Activated naive CD8-positive, alpha-beta T cell (primary cell): ENCODE measurements at regions not wholly inside any gene's neighbourhood (a gene's known extent, or its start where the extent isn't known, plus 50 kb on each side); places are given as distances from the start of the nearest gene placed in this dataset.

Experiments used
- H3K27ac Mint-ChIP-seq: one replicate; pipeline ENCODE4 v1.8.0; 2021; ENCODE audit warnings: mixed read lengths
- H3K27me3 Mint-ChIP-seq: one replicate; pipeline ENCODE4 v1.8.0; 2021; ENCODE audit warnings: mixed read lengths
- H3K36me3 Mint-ChIP-seq: one replicate; pipeline ENCODE4 v1.8.0; 2021; ENCODE audit warnings: mixed read lengths
- H3K4me1 Mint-ChIP-seq: one replicate; pipeline ENCODE4 v1.8.0; 2021; ENCODE audit warnings: low read depth, mixed read lengths
- H3K4me3 Mint-ChIP-seq: one replicate; pipeline ENCODE4 v1.8.0; 2021; ENCODE audit warnings: mild to moderate bottlenecking, mixed read lengths
- H3K9me3 Mint-ChIP-seq: one replicate; pipeline ENCODE4 v1.8.0; 2021; ENCODE audit warnings: low read depth, mixed read lengths

DNA sequence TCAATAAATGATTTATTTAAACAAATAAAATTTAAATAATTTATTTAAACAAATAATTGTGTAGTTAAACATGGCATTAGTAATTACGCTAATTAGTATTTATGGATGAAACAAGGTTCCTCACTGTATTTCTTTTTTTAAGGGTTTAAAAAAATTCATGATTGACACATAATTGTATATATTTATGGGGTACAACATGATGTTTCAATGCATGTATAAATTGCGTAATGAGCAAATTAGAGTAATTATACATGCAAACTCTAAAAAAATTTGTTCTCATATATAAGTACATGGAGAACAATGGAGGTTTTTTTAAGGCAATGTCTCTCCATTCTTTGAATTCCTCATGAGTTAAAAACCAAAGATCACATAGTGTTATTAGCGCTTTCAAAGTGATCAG lies 115.7 kb upstream of the KLF3 start:
- Mint-ChIP-seq H3K27ac (no peak overlapping the region), H3K36me3 (no peaks in the 10 kb centered on the region), H3K27me3 (no peaks in the 10 kb centered on the region), H3K9me3 (no peaks in the 10 kb centered on the region), H3K4me1 (no peaks in the 10 kb centered on the region), H3K4me3 (no peak overlapping the region)

DNA sequence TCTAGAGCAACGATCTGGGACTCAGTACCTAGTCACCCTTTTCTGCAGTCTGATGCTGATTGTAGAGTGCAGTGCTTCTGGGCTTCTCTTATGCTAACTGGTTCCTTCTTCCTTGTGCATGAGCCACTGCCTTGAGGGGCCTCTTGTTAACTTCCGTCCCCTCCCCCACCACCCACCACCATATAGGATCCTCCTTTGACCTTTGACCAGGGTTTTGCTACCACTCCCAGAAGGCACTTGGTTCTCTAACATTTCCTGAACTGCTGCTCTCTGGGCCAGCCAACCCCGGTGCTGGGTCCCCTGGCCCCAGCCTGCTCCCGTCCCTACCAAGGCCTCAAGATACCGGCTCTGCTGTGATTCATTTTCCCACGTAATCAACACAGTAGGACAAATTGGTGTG lies 104.6 kb upstream of the KLF3 start:
- H3K27ac Mint-ChIP-seq = no peak overlapping the region
- peaks cover 7% of the 10 kb centered on the region for H3K36me3 Mint-ChIP-seq
- H3K27me3 Mint-ChIP-seq = peaks cover 2% of the 10 kb centered on the region
- H3K4me3 Mint-ChIP-seq = no peak overlapping the region
- peaks cover 12% of the 10 kb centered on the region for H3K4me1 Mint-ChIP-seq
- H3K9me3 Mint-ChIP-seq = peaks cover 7% of the 10 kb centered on the region

DNA sequence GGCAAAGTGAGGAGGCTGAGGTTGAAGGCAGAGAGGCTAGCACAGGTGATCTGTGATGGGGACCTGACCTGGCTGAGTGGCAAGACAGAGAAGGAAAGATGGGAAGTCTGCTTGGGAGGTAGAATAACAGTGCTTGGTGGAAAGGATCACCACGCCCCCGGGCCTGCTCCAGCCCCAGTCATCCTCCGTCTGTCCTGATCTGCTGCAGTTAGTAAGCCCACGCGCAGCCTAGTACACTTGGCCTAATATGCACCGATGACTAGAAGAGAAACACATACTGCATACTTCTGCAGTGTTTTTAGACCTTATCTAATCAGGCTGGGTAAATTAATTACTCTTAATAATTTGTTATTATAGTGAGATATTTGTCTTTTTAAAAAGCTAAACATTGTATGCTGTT lies 103.7 kb upstream of the KLF3 start:
- Mint-ChIP-seq H3K27ac (no peak overlapping the region), H3K9me3 (peaks cover 5% of the 10 kb centered on the region), H3K4me3 (no peak overlapping the region), H3K27me3 (peaks cover 2% of the 10 kb centered on the region), H3K4me1 (peaks cover 12% of the 10 kb centered on the region), H3K36me3 (peaks cover 7% of the 10 kb centered on the region)

DNA sequence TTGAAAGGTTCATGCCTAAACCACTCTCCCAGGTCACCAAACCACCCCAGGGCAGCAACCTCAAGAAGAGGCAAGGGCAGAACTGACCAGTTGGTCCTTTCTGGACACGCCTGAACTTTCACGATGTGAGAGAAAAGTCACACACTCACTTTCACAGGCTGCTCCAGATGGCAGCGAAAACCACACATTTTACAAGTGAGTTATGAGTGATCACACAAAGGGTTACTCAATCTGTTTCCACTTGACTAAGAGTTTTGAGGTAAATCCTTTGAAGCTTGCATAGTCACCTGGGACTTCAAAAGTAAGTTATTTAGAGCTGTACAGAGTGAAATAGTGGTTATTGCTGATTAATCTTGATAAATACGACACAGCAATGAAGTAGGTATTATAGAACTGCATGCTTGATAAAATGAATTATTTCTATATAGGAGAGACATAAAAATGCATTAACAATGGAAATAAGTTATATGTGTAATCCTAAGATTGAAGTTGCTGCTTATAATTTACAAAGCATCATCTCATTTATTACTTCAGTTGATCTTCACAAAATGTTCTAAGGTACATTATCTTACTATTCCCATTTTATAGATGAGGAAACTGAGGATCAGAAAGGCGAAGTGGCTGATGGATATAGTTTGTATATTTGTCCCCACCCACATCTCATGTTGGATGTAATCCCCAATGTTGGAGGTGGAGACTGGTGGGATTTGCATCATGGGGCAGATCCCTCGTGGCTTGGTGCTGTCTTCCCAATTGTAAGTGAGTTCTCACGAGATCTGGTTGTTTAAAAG lies 103.0 kb upstream of the KLF3 start:
- Mint-ChIP-seq H3K36me3 (peaks cover 4% of the 10 kb centered on the region), H3K4me1 (peaks cover 12% of the 10 kb centered on the region), H3K4me3 (no peak overlapping the region), H3K27ac (no peak overlapping the region), H3K9me3 (no peaks in the 10 kb centered on the region), H3K27me3 (peaks cover 2% of the 10 kb centered on the region)

DNA sequence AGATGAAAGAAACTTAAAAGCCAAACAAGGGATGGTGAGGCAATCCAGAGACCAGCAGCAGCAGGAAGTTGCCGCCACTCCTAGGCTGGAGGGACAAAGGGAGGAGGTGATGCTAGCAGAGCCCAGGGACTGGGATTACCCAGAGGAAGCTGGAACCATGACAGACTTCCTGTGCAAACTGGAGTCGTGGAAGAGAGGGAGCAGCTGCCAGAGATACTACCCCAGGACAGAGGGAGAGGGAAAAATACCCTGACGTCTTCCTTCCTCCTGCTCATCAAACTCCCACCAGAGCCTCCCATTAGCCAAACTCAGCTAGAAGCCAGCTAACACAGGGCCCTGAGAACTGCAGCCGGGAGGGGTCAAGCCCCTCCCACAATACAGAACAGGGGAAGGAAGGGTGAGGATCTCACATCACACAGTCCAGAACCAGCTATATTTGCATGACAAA lies 101.2 kb upstream of the KLF3 start:
- no peak overlapping the region for H3K4me3 Mint-ChIP-seq
- peaks cover 14% of the 10 kb centered on the region for H3K4me1 Mint-ChIP-seq
- H3K27ac Mint-ChIP-seq = no peak overlapping the region
- H3K9me3 Mint-ChIP-seq = no peaks in the 10 kb centered on the region
- H3K36me3 Mint-ChIP-seq = peaks cover 2% of the 10 kb centered on the region
- H3K27me3 Mint-ChIP-seq = no peaks in the 10 kb centered on the region

DNA sequence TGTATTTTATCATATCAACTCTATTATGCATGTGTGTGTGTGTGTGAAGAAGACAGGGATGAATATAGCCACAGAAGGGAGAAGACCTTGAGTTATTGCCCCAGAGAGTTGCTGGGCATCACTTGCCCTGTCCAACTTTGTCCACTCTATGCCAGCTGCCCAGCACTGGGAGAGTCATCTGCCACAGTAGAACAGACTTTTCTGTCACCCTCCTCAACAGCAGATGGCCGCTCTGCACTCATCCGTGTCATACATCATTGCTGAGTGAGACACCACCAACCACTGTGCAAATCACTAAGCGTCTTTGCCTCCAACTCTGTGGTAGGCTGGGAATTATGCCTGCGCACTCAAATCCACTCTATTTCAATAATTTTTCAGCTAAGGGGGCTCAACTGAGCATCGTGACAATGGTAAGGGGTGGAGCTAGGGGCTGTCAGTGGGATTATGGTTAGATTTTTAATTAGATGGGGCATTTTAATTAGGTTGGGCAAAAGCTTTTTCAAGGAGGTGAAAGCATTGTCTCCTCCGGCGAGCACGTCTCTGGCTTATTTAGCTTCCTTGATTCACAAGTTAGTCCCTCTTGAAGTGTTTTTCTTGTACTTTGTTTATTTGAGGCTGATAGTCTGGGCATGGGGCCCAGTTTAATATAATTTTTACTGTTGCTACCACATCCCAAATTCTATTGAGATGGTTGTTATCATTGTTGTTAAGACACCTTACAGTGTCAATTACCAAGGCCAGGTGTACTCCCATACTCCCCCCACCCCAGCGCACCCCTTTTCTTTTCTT lies 100.1 kb upstream of the KLF3 start:
- Mint-ChIP-seq H3K4me1 (peaks cover 14% of the 10 kb centered on the region), H3K27me3 (no peaks in the 10 kb centered on the region), H3K4me3 (no peak overlapping the region), H3K27ac (no peak overlapping the region), H3K36me3 (no peaks in the 10 kb centered on the region), H3K9me3 (no peaks in the 10 kb centered on the region)

DNA sequence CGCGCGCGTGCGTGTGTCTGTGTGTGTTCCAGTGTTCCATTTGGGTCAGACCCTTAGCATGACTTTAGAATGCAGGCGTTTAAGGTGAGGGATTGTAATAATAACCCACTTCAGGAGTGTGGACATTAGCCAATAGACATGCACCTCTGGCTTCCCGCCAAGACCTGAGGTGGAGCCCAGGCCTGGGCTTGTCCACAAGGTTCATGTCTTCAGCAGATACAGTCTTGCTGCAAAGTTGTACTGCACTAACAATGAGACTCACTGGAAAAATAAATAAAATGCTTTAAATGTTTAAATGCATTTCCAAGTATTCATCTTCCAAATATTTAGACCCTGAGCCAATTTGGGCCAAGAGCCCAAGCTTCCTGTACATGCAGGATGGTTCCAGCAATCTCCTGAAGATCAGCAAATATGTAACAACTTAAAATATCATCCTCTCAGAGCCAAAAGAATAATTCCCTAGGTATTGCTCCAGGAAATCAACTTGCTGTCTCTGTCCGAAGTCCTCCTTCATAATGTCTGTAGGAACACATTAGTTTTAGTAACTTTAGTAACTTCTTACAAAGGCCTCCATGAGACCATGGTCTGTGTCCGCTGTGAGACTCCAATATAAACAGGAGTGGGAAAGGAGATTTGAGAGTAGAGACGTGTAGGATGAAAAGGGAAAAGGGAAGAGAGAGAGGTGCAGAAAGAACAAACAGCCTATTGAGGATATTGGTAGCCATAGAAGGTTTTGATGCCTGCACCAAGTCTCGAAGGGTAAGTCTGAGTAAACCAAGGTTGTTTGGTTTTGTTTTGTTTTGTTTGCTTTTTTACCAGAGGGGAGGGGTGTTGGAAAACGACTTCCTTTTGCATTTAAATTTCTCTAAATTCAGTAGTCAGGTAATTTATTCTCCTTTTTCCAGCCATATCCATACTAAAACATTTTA lies 98.5 kb upstream of the KLF3 start:
- Mint-ChIP-seq H3K4me3 (no peak overlapping the region), H3K27me3 (no peaks in the 10 kb centered on the region), H3K27ac (no peak overlapping the region), H3K4me1 (peaks cover 11% of the 10 kb centered on the region), H3K9me3 (no peaks in the 10 kb centered on the region), H3K36me3 (peaks cover 3% of the 10 kb centered on the region)

DNA sequence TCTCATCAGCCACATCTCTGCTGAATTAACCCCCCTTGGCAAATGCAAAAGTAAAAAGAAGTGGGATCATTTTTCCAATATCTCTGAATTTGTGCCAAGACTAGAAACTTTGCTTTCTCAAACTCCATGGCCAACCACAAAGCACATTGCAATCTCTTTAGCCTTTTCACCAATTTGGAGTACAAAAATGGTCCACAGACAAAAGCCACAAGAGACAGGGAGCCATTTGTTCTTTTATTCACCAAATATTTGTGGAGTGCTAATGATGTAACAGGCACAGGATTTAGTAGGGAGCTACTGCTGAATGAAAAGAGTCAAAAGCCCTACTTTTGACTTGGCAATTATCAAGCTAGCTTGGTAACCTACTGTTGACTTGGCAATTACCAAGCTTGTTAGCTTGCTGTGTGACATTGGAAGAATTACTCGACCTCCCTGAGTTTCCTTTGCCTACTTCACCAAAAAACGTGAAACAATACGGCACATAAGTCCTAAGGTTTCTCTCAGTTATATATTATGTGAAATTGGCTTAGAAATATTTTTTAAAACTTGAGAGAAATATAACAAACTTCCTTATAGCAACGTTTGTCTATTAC lies 97.1 kb upstream of the KLF3 start:
- Mint-ChIP-seq H3K9me3 (no peaks in the 10 kb centered on the region), H3K4me3 (no peak overlapping the region), H3K27ac (no peak overlapping the region), H3K4me1 (peaks cover 1% of the 10 kb centered on the region), H3K27me3 (no peaks in the 10 kb centered on the region), H3K36me3 (peaks cover 3% of the 10 kb centered on the region)

DNA sequence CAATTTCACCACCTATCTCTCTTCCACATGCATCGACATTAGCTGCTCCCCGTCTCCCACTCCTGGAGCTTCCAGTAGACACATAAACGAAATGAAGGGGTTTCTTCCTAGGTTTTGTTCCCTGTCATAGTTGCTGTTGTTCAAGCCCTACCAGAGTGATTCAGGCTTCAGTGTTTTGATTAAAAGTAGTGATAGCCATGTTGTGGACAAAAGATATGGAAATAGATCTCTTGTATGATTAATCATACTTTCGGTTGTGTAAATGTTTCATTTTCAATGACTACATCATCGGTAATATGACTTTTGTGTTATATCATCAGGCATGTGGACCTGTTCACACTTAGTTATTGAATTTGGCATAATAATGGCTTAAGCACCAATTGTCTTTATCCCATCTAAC lies 96.5 kb upstream of the KLF3 start:
- no peaks in the 10 kb centered on the region for H3K27me3 Mint-ChIP-seq
- H3K27ac Mint-ChIP-seq = no peak overlapping the region
- H3K36me3 Mint-ChIP-seq = peaks cover 3% of the 10 kb centered on the region
- H3K4me3 Mint-ChIP-seq = no peak overlapping the region
- no peaks in the 10 kb centered on the region for H3K9me3 Mint-ChIP-seq
- peaks cover 1% of the 10 kb centered on the region for H3K4me1 Mint-ChIP-seq

DNA sequence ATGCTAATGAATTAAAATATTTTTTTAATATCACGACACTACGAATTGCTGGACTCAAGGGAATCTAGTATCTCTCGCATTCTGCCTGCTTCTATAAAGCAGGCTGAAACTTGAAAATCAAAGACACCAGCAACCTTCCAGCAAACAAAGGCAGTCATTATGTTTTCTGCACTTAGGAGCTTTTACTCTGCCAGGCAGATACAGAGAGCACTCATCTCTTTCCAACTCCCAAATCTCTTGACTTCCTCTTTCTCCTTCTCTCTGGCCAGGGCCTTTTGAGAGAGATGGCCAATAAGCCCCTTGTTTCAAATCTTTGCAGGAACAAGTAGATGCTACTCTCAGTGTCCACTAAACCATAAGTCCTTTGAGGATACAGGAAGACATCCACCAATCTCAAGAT lies 95.2 kb upstream of the KLF3 start:
- no peak overlapping the region for H3K27ac Mint-ChIP-seq
- H3K36me3 Mint-ChIP-seq = peaks cover 3% of the 10 kb centered on the region
- no peaks in the 10 kb centered on the region for H3K27me3 Mint-ChIP-seq
- no peaks in the 10 kb centered on the region for H3K9me3 Mint-ChIP-seq
- no peak overlapping the region for H3K4me3 Mint-ChIP-seq
- peaks cover 1% of the 10 kb centered on the region for H3K4me1 Mint-ChIP-seq

DNA sequence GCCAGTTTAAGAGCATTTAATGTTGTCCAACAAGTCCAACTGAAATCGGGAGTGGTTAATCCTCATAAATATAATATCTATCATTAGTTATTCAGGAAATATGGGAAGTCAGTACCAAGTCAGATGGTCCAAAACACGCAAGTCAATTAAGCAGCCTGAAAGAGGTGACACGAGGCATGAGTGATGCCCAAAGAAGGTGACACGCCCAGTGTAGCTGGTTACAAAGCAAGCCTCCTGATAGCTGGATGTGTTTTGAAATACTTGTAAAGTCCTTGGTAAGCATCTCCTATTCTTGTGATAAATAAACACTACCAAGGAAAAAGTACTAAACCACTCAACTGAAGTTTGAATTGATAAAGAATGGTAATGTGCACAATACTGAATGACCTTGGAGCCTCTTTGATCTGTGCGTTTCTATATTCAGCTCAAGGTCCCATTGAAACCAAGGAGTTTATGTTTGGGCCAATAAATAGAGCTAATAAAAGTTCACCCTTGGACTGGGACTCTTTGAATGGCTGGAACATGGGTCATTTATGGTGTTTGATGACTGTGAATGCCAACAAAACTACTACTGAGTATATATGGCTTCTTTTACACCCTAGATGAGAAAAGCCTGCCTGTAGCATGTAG lies 93.2 kb upstream of the KLF3 start:
- Mint-ChIP-seq H3K4me1 (peaks cover 4% of the 10 kb centered on the region), H3K27ac (no peak overlapping the region), H3K27me3 (no peaks in the 10 kb centered on the region), H3K9me3 (no peaks in the 10 kb centered on the region), H3K36me3 (peaks cover 3% of the 10 kb centered on the region), H3K4me3 (no peak overlapping the region)

DNA sequence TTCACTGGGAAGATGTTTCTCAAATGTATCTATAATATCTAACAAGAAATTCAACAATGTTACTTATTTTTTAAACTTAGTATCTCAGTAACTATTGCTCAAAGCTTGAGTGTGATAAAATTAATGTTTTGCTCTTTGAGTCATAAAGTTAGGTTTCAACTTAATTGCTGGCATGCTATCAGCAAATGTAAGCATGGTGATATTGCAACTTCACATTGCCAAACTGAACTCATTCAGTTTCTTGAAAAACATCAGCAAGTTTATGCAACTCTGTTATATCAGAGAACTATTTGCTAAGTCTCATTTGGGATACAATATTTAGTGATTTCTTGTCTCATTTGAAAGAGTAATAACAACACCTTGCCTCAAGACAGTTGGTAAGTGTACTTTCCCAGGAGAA lies 91.2 kb upstream of the KLF3 start:
- H3K27ac Mint-ChIP-seq = no peak overlapping the region
- H3K36me3 Mint-ChIP-seq = peaks cover 3% of the 10 kb centered on the region
- peaks cover 6% of the 10 kb centered on the region for H3K4me1 Mint-ChIP-seq
- no peaks in the 10 kb centered on the region for H3K27me3 Mint-ChIP-seq
- no peaks in the 10 kb centered on the region for H3K9me3 Mint-ChIP-seq
- H3K4me3 Mint-ChIP-seq = no peak overlapping the region

DNA sequence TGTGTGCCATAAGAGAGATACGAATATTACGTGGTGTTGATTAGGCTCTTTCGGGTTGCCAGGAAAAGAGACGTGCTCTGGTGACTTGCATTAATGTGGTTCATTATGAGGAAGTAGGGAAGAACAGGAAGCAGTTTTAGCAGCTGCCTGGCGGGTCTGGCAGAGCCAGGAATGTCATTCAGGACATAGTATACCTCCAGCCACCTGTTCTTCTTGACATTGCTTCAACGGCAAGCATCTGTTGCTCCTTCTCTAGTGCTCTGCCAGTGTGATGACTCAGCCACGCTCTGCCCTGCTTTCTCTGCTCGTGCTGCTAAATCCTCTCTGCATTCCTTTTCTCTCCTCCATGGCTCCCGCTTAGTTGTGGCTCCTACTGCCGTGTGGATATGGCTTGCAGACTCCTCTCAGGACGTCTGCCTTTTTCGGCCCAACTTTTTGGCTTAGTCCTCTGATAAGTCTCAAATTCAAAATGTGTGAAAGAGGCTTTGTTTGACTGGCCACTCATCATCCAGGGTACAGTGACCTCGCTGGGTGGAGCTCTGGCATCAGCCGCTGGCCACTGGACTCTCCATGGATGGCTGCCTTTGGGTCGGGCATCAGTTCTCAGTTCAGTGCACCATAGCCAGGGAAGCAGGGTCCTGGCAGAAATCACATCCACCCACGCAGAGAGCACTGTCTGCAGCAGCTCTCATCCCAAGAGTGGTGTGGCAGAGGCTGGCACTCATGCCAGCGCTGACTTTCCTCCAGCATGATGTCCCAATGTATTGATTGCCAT lies 89.3 kb upstream of the KLF3 start:
- H3K36me3 Mint-ChIP-seq = peaks cover 3% of the 10 kb centered on the region
- no peak overlapping the region for H3K4me3 Mint-ChIP-seq
- no peaks in the 10 kb centered on the region for H3K9me3 Mint-ChIP-seq
- no peaks in the 10 kb centered on the region for H3K27me3 Mint-ChIP-seq
- H3K27ac Mint-ChIP-seq = no peak overlapping the region
- peaks cover 6% of the 10 kb centered on the region for H3K4me1 Mint-ChIP-seq

DNA sequence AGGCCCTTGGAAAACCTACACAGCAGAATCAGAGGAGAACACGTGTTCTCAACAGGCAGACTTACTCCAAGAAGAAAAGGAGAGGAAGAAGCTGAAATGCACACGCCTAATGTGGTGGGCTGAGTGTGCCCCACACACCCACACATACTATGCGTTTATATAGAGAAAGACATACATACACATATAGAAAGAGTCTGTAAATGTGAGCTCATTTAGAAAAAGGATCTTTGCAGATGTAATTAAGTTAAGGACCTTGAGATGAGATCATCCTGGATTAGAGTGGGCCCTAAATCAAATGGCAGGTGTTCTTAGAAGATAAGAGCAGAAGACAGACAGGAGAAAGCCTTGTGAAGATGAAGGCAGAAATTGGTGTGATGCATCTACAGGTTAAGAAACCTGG lies 87.2 kb upstream of the KLF3 start:
- no peaks in the 10 kb centered on the region for H3K9me3 Mint-ChIP-seq
- no peaks in the 10 kb centered on the region for H3K27me3 Mint-ChIP-seq
- no peak overlapping the region for H3K4me3 Mint-ChIP-seq
- H3K4me1 Mint-ChIP-seq = peaks cover 6% of the 10 kb centered on the region
- H3K27ac Mint-ChIP-seq = no peak overlapping the region
- H3K36me3 Mint-ChIP-seq = no peaks in the 10 kb centered on the region
